ENCODE measurements at regions not wholly inside any gene's neighbourhood (a gene's known extent, or its start where the extent isn't known, plus 50 kb on each side); places are given as distances from the start of the nearest gene placed in this dataset.
"Not testable (repeated sequence)": the region's sequence is repeated elsewhere in the genome, so short reads cannot be mapped to it uniquely, and the experiment has no call there.

DNA sequence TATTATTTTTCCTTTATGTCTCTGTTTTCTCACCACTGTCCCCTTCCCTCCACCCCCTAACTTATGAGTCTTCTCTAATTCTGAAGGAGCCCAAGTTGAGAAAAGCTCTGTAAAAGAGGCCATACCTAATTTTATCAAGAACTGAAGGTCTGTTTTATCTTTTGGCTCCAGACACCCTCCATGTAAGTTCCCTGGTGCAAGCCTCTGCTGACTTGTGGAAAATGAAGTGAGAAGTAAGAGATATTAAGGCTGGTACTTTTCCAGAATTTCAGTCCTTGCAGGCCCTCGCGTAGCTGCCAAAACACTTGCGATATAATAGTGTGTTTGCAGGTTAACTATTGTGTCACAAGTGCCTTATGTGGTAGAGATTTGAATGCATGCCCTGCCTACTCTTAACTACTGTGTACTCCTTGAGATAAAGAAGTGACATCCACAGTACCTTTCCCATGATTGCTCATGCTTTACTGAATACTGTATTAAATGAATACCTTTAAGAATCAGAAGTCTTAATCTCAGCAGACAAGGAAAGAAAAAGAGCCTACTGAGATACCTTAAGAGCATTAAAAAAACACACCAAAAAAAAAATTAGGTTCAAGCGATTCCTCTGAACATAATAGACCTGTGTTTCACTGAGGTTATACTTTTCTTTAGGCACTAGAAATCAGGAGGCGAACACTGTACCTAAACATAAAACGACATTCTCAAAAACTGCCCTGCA is 143.6 kb upstream of the ZNF184 start:
- peaks cover 2% of the 10 kb centered on the region for H3K36me3 Mint-ChIP-seq
- no peak overlapping the region for H3K4me3 Mint-ChIP-seq
- peaks cover 1 to 10% (median 3%) of the 10 kb centered on the region in 3 donors for H3K4me1 Mint-ChIP-seq
- H3K27me3 Mint-ChIP-seq: peaks cover 43% of the 10 kb centered on the region
- peak overlapping the region in 1 of 3 donors; percentile 6 for H3K27ac Mint-ChIP-seq
- H3K9me3 Mint-ChIP-seq: peaks cover 0 to 2% (median 2%) of the 10 kb centered on the region in 3 donors

GRCh38 chr6:27611451-27611850 is 138.5 kb upstream of the ZNF184 start:
- Mint-ChIP-seq H3K36me3 (peaks cover 2% of the 10 kb centered on the region), H3K4me3 (no peak overlapping the region), H3K9me3 (peaks cover 0 to 4% (median under 1%) of the 10 kb centered on the region in 3 donors), H3K27ac (no peak overlapping the region), H3K4me1 (no peaks in the 10 kb centered on the region), H3K27me3 (peaks cover 20% of the 10 kb centered on the region)

DNA sequence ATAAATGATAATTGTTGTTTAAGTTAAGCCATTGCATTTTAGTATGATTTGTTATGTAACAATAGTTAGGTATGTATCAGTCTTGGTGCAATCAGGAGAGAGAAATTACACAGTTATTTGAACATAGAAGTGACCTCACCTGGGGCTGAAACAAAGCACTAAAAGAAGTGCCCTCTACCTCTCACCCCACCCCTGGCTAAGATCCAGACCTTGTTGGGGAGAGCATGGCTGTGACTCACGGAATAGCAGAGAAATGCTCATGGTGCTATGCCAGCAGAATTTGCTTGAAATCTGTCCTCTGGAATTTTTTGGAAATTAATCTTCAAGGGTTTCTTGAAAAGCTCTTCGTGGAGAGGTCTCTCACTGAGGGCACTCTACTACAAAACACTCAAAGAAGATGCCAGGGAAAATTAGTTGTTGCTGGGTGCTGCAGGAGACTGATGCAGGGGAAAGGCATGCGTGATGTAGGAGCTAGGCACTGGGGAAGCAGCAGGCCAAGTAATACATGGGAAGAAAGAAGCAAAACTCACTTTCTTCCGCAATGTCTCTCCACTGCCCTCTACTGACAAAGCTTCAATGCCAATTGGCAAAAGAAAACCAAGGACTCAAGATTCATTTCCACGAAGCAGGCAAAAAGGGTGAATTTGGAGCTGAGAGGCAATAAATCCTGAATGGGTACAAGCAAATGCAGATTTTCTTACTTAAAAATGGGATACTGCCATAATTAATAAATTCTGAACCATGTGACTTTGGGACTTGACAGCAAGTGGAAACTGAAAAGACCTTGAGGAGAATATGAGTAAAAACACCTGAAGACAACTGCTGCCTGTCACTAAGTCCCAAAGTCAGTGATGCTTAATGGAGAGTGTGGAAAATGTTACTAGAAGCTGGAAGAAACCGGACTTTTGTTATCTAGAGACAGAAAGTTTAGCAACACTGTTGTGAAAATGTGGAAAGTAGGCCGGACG is 136.3 kb upstream of the ZNF184 start:
- H3K4me1 Mint-ChIP-seq: peaks cover 0 to 5% (median 5%) of the 10 kb centered on the region in 3 donors
- peak overlapping the region in 1 of 3 donors; percentile 27 for H3K27ac Mint-ChIP-seq
- H3K4me3 Mint-ChIP-seq: peak overlapping the region in 1 of 4 donors; percentile 30
- H3K27me3 Mint-ChIP-seq: peaks cover 37% of the 10 kb centered on the region
- peaks cover 2 to 12% (median 4%) of the 10 kb centered on the region in 3 donors for H3K9me3 Mint-ChIP-seq
- peaks cover 2% of the 10 kb centered on the region for H3K36me3 Mint-ChIP-seq

DNA sequence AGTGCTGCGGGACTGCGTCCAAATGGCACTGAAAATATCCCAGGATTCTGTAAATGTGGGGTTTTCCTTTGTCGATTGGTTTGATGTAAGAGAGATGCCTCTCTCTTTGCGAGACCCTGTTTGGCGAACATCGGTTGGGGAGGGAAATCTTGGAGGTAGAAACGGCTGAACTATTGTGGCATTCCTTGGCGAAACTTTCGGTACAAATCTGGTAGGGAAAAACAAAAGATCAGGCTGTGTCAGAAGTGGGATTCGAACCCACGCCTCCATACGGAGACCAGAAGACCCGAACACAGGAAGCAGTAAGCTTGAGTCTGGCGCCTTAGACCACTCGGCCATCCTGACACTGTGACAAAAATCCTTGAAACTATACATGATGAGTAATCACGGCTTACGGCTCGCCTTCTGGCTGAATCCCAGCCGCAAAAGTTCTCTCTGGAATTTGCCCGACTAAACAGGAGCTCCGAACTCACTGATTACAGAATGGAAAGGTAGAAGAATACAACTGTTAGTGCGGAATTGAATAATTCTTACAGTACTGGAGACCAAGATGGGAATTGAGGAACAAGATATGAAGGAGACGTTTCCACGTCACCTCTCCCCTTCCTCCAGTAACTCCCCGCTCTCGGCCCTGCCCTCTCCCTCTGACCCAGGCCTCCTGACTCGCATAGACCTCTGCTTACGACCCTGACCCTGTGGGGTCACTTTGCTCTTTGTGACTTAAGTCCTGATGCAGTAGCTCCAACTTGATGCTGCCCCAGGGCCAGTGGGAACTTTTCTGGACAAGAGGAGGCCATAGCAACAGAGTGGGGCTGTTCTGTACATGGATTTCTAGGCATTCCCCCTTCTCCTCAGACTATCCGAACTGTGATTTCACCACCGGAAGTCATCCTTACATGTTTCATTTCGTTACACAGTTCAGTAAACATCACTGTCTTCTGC is 132.8 kb upstream of the ZNF184 start:
- H3K4me3 Mint-ChIP-seq: peak overlapping the region in 3 of 4 donors; percentile 8 to 61 (median 30)
- peaks cover 30% of the 10 kb centered on the region for H3K27me3 Mint-ChIP-seq
- no peaks in the 10 kb centered on the region for H3K36me3 Mint-ChIP-seq
- peaks cover 3 to 16% (median 10%) of the 10 kb centered on the region in 3 donors for H3K9me3 Mint-ChIP-seq
- peaks cover 7 to 10% (median 9%) of the 10 kb centered on the region in 3 donors for H3K4me1 Mint-ChIP-seq
- peak overlapping the region; percentile 47 to 90 (median 71) for H3K27ac Mint-ChIP-seq

DNA sequence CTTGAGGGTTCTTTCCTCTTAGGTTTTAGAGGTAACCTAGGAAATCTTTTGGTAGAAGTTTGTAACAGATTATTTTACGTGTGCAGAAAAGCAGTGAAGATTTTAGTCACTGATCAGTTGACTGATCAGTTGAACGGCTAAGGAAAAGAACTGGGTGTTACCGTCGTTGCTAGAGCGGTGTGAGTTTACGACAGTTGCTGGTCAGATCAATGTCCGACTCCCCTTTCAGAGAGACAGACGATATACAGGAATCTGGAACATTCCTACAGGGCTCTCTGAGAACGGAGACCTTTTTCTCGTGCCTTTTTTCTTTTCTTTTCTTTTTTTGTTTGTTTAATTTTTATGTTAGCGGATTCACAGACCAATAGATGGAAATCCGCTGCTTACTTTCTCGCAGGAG is 132.1 kb upstream of the ZNF184 start:
- Mint-ChIP-seq H3K4me3 (peak overlapping the region in 1 of 4 donors; percentile 63), H3K4me1 (peaks cover 9 to 10% (median 10%) of the 10 kb centered on the region in 3 donors), H3K36me3 (no peaks in the 10 kb centered on the region), H3K9me3 (peaks cover 3 to 16% (median 10%) of the 10 kb centered on the region in 3 donors), H3K27me3 (peaks cover 30% of the 10 kb centered on the region), H3K27ac (peak overlapping the region; percentile 47 to 90 (median 71))

GRCh38 chr6:27601668-27602254 is 128.9 kb upstream of the ZNF184 start:
- peaks cover 49% of the 10 kb centered on the region for H3K27me3 Mint-ChIP-seq
- no peaks in the 10 kb centered on the region for H3K36me3 Mint-ChIP-seq
- H3K4me3 Mint-ChIP-seq: peak overlapping the region; percentile 21 to 72 (median 40)
- peaks cover 3 to 16% (median 6%) of the 10 kb centered on the region in 3 donors for H3K9me3 Mint-ChIP-seq
- peak overlapping the region in 2 of 3 donors; percentile 82 to 84 for H3K27ac Mint-ChIP-seq
- peaks cover 9 to 10% (median 10%) of the 10 kb centered on the region in 3 donors for H3K4me1 Mint-ChIP-seq

DNA sequence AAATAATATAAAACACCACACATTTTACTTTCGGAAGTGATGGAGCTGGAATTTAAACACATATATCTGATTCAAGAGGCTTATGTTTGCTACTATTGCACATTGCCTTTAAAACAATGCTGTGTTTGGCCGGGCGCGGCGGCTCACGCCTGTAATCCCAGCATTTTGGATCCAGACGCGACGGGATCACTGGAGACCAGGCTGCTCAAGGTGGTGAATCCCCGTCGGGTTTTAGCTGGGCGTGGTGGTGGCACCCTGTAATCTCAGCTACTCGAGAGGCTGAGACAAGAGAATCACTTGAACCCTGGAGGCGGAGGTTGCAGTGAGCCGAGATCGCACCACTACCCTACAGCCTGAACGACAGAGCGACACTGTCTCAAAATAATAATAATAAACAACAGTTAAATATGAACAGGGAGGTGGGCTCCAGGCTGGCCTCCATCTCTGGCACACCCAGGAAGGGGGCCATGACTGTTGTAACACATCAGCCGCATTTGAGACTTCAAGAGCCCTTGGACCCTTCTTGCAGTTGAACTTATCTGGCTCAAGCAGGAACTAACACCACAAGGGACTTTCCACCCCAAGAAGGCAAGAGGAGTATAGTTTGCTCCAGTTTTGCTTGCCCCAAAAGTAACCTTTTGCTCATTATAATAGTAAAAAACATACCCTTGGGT is 127.1 kb upstream of the ZNF184 start:
- H3K27ac Mint-ChIP-seq: peak overlapping the region in 2 of 3 donors; percentile 56 to 59
- no peaks in the 10 kb centered on the region for H3K36me3 Mint-ChIP-seq
- H3K9me3 Mint-ChIP-seq: peaks cover 1 to 9% (median 6%) of the 10 kb centered on the region in 3 donors
- peaks cover 38% of the 10 kb centered on the region for H3K27me3 Mint-ChIP-seq
- H3K4me1 Mint-ChIP-seq: peaks cover 5 to 10% (median 6%) of the 10 kb centered on the region in 3 donors
- no peak overlapping the region for H3K4me3 Mint-ChIP-seq

- not testable (repeated sequence) for H3K27ac Mint-ChIP-seq, H3K9me3 Mint-ChIP-seq, H3K36me3 Mint-ChIP-seq
- peak overlapping the region in 1 of 4 donors; percentile 16 for H3K4me3 Mint-ChIP-seq
- peaks cover 30% of the 10 kb centered on the region for H3K27me3 Mint-ChIP-seq
- peaks cover 3 to 10% (median 5%) of the 10 kb centered on the region in 3 donors for H3K4me1 Mint-ChIP-seq
These were observed 124.2 kb upstream of the ZNF184 start for GRCh38 chr6:27597031-27597567.

- peaks cover 17% of the 10 kb centered on the region for H3K27me3 Mint-ChIP-seq
- no peaks in the 10 kb centered on the region for H3K36me3 Mint-ChIP-seq
- H3K4me3 Mint-ChIP-seq: no peak overlapping the region
- H3K27ac Mint-ChIP-seq: peak overlapping the region in 1 of 3 donors; percentile 69
- H3K9me3 Mint-ChIP-seq: peaks cover 0 to 2% (median 0%) of the 10 kb centered on the region in 3 donors
- H3K4me1 Mint-ChIP-seq: peaks cover 0 to 1% (median 0%) of the 10 kb centered on the region in 3 donors
These were observed 121.0 kb upstream of the ZNF184 start for GRCh38 chr6:27593861-27594260.

DNA sequence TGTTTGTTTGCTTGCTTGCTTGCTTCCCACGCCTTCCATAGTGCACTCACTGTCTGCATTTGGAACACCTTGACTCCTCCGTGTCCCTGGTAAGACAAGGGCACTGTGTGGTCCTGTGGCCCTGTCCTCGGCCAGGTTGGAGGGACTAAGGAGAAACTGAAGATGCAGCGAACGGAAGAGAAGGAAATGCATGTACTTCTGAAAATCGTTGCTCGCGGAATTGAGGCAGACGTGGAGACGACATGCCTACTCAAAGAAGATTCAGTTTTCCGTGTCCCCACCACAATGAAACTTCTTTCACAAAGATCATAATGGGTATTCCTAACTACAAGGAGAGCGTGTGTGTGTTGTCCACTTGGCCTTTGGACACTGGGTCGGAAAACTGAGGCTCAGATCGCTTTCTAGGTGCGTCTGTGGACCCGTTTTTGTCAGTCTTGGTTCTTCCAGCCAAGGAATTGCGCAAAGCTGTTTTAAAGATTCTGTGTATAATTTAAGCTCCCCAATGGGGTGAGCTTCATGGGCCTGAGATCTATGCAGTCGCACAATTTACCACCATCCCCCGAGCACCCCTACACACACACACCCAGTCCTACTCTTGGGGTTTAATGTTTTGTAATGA is 120.4 kb upstream of the ZNF184 start:
- H3K27me3 Mint-ChIP-seq: peaks cover 13% of the 10 kb centered on the region
- H3K27ac Mint-ChIP-seq: no peak overlapping the region
- no peak overlapping the region for H3K4me3 Mint-ChIP-seq
- H3K9me3 Mint-ChIP-seq: peaks cover 0 to 2% (median 0%) of the 10 kb centered on the region in 3 donors
- H3K4me1 Mint-ChIP-seq: peaks cover 0 to 1% (median 0%) of the 10 kb centered on the region in 3 donors
- H3K36me3 Mint-ChIP-seq: no peaks in the 10 kb centered on the region

DNA sequence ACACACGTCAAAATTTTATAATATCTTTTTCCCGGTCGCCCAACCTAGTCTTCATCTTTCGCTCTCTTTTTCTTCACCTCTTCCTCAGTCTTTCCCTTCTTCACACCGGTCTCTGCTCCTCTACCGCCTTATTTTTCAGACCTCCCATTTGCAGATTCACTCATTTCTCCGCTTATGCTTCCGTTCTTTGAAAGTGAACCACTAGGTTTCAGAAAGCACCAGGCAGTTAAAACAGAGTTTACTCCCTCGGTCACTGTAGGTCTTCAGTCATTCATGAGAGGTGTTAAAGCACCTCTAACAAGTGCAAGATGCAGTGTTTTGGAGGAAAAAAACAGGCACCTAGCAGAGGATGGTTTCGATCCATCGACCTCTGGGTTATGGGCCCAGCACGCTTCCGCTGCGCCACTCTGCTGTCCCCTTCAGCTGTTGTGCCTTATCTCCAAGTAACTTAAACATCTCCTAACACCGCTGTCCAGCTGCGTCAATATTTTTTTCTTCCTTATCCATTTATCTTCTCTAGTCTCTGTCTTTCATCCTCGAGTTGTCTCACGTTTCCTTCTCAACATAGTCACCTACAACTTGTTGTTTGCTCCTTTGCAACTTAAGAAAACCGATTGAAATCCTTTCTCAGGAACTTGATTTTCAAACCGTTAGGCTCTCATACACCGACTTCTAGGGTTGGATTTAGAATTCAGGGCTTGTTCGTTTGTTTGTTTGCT is 119.7 kb upstream of the ZNF184 start:
- Mint-ChIP-seq H3K27me3 (peaks cover 15% of the 10 kb centered on the region), H3K9me3 (peaks cover 0 to 2% (median 0%) of the 10 kb centered on the region in 3 donors), H3K4me1 (peaks cover 0 to 1% (median 0%) of the 10 kb centered on the region in 3 donors), H3K27ac (no peak overlapping the region), H3K36me3 (no peaks in the 10 kb centered on the region), H3K4me3 (no peak overlapping the region)

DNA sequence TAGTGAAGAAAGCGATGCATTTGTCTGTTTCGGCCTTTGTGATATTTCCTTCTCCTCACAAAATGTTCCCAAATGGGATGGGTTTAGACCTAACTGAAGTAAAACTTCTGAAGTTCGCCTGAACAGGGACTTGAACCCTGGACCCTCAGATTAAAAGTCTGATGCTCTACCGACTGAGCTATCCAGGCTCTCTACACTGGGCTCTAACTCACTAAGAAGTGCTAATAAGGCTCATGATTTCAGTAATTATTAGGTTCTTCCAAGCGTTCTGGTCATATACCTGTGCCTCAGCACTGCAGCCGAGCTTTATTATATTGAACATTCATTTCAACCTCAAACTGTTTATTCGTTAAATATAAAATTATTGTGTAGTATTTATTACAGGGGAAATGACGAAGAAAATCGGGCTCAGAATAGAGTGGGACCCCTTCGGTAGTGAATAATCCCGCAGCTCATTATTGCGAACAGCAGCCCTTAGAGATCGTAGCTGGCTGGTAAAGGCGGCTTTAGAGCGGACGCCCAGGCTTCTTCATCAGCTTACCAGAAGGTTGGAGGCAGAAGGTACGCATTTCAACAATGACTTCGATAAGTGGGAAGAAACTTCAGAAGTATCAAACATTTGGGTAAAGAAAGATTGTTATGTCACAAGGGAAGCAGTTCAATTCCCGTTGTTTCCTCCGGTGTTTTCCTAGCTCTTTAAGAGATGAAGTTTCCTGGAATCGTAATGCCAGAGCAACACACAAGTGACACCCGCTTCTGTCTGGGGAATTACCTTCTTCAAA is 119.0 kb upstream of the ZNF184 start:
- no peak overlapping the region for H3K4me3 Mint-ChIP-seq
- peaks cover 0 to 2% (median 0%) of the 10 kb centered on the region in 3 donors for H3K9me3 Mint-ChIP-seq
- no peaks in the 10 kb centered on the region for H3K36me3 Mint-ChIP-seq
- H3K27ac Mint-ChIP-seq: no peak overlapping the region
- H3K4me1 Mint-ChIP-seq: peaks cover 0 to 1% (median 0%) of the 10 kb centered on the region in 3 donors
- peaks cover 13% of the 10 kb centered on the region for H3K27me3 Mint-ChIP-seq
